Transverse colon (tissue), 4 donors: ENCODE measurements at regions not wholly inside any gene's neighbourhood (a gene's known extent, or its start where the extent isn't known, plus 50 kb on each side); places are given as distances from the start of the nearest gene placed in this dataset.

Experiments
- DNase-seq: peaks from one replicate; pipeline ENCODE4 v3.0.0-alpha.2; 2019
- H3K27ac ChIP-seq, 4 donors: fragments of 200-600 bp; sonication (generic); 2 replicates each; pipeline ENCODE4 v1.5.1; 2016 to 2018; ENCODE audit warnings: inconsistent platforms in 4 of 4
- H3K27me3 ChIP-seq: fragments of 200-600 bp; sonication (generic); 2 replicates; pipeline ENCODE4 v1.5.1; 2017; ENCODE audit warnings: inconsistent platforms
- H3K36me3 ChIP-seq, 4 donors: fragments of 200-600 bp; sonication (generic); 2 replicates each; pipeline ENCODE4 v1.5.1; 2017 to 2019; ENCODE audit warnings: inconsistent platforms in 4 of 4
- H3K4me1 ChIP-seq, 4 donors: fragments of 200-600 bp; sonication (generic); 2 replicates each; pipeline ENCODE4 v1.5.1; 2017 to 2020; ENCODE audit warnings: inconsistent platforms in 4 of 4
- H3K4me3 ChIP-seq, 4 donors: fragments of 200-600 bp; sonication (generic); 1 replicate in 1 of 4; 2 replicates in 3 of 4; pipeline versions ENCODE4 v1.5.1 to v1.6.1; 2017 to 2019; ENCODE audit warnings: inconsistent platforms in 4 of 4
- H3K9me3 ChIP-seq, 2 donors: fragments of 200-600 bp; sonication (generic); 2 replicates each; pipeline ENCODE4 v1.5.1; 2017 to 2019; ENCODE audit warnings: inconsistent platforms in 2 of 2
- CTCF ChIP-seq, 5 experiments: fragments of 200-600 bp in 3 of 5; fragments of 450-650 bp in 2 of 5; sonication (generic) in 3 of 5; IDR thresholded peaks; 1 replicate in 2 of 5; 2 replicates in 3 of 5; pipeline ENCODE4 v1.5.1; 2016 to 2017; ENCODE audit warnings: antibody characterized with exemption in 5 of 5, inconsistent platforms in 3 of 5, mild to moderate bottlenecking in 2 of 5, moderate library complexity in 1 of 5
- EP300 ChIP-seq: sonication (generic); formaldehyde crosslinking; IDR thresholded peaks from one replicate; pipeline ENCODE4 v1.6.1; 2017; ENCODE audit warnings: antibody characterized with exemption, low read depth
- POLR2A ChIP-seq: fragments of 450-650 bp; IDR thresholded peaks from one replicate; pipeline ENCODE4 v1.6.1; 2016; ENCODE audit warnings: antibody characterized with exemption, mild to moderate bottlenecking, moderate library complexity
- POLR2AphosphoS5 ChIP-seq, 3 donors: sonication (generic); formaldehyde crosslinking; IDR thresholded peaks; one replicate each; pipeline ENCODE4 v1.6.1; 2016; ENCODE audit warnings: antibody characterized with exemption in 3 of 3
- WGBS, 2 donors: methylation state at CpG; one replicate each; pipeline ENCODE4 v1.1.5; 2018; ENCODE audit warnings: low coverage in 1 of 2; 5-methylcytosine and 5-hydroxymethylcytosine counted together
- in situ Hi-C, 4 donors: fragments of 200-750 bp; cut with MboI; loops; one replicate each; pipeline versions ENCODE4 v1.15.0 to v1.15.1; 2017; ENCODE audit warnings: low sequenced_read_pairs in 3 of 4, low pct_ligation_motif_present in 1 of 4, low pct_unique_long_range_greater_than_20kb in 1 of 4
- intact Hi-C: fragments of 100-400 bp; cut with DNase I; formaldehyde crosslinking; loops from one replicate; pipeline ENCODE4 v1.15.1; 2023; ENCODE audit warnings: low total_unique reads

- Histone ChIP-seq H3K36me3 (no peaks in the 10 kb centered on the region), H3K9me3 (no peaks in the 10 kb centered on the region), H3K4me1 (no peaks in the 10 kb centered on the region), H3K27ac (no peak overlapping the region), H3K27me3 (no peaks in the 10 kb centered on the region), H3K4me3 (no peak overlapping the region)
- TF ChIP-seq CTCF (IDR thresholded peaks at IDR 0.05) (no peak), POLR2A (no peak), EP300 (no peak), POLR2AphosphoS5 (IDR thresholded peaks at IDR 0.05) (no peak)
- intact Hi-C loops (no loop called here), in situ Hi-C loops (no loop called here)
- no peak for DNase-seq
Measured at GRCh38 chr7:9698375-9698774, 1265.0 kb downstream of the NXPH1 start.

- Histone ChIP-seq H3K4me3 (no peak overlapping the region), H3K27me3 (no peaks in the 10 kb centered on the region), H3K4me1 (no peaks in the 10 kb centered on the region), H3K36me3 (no peaks in the 10 kb centered on the region), H3K9me3 (no peaks in the 10 kb centered on the region), H3K27ac (no peak overlapping the region)
- 38 to 49% methylated on average over 1 of the region's 1 CpG for WGBS, 2 donors
- DNase-seq = no peak
- intact Hi-C loops = no loop called here
- no peak for TF ChIP-seq POLR2AphosphoS5 (IDR thresholded peaks at IDR 0.05)
- no peak for TF ChIP-seq CTCF (IDR thresholded peaks at IDR 0.05)
- TF ChIP-seq EP300 = no peak
- no peak for TF ChIP-seq POLR2A
- in situ Hi-C loops = loop anchor here in 1 of 4 donors (25.0 kb wide), 1 partner anchor 97 kb away; no protein-coding TSS in a partner anchor
Measured at GRCh38 chr7:9709216-9709615, 1264.5 kb upstream of the PHF14 start.

DNA sequence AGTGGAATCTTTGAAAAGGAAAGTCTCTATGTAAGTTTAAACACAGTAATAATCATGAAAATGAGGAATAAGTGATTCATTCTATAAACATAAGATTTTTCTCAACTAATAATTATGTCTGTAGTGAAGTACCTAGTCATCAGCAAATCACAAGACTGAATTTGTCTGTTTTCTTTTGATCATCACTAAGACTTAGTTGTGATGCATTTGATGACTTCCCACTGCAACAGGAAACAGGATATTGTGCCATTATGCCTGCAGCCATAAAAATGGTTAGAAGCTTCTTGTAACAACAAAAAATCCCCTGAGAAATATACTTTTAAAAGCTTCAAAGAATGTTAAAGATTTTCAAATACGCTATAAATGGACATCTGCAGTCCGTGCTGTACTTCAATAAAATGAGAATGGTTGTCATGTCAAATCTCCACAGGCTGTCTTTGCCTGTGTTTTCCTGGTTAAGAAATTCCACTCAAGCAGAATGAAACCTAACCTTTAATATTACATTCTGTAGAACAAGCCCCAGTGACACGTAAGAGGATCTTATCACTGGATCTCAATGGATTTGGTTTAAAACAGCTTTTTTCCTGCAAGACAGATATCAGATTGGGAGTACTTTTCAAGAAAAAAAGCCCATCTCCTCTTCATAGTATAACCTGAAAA, 1262.3 kb upstream of the PHF14 start:
- intact Hi-C loops = no loop called here
- in situ Hi-C loops = loop anchor here in 1 of 4 donors (25.0 kb wide), 1 partner anchor 99 kb away; no protein-coding TSS in a partner anchor
- DNase-seq = no peak

GRCh38 chr7:9718071-9718661, 1255.5 kb upstream of the PHF14 start:
- TF ChIP-seq POLR2A (no peak), EP300 (no peak), CTCF (IDR thresholded peaks at IDR 0.05) (no peak), POLR2AphosphoS5 (IDR thresholded peaks at IDR 0.05) (no peak)
- no peak for DNase-seq
- intact Hi-C loops = no loop called here

More for the DNA sequence above, 1262.3 kb upstream of the PHF14 start:
- Histone ChIP-seq H3K4me1 (no peaks in the 10 kb centered on the region), H3K27ac (no peak overlapping the region), H3K27me3 (no peaks in the 10 kb centered on the region), H3K9me3 (no peaks in the 10 kb centered on the region), H3K4me3 (no peak overlapping the region), H3K36me3 (no peaks in the 10 kb centered on the region)
- TF ChIP-seq EP300 (no peak), POLR2A (no peak), CTCF (IDR thresholded peaks at IDR 0.05) (no peak), POLR2AphosphoS5 (IDR thresholded peaks at IDR 0.05) (no peak)
- 58 to 65% methylated on average over 3 of the region's 3 CpGs for WGBS, 2 donors

More at GRCh38 chr7:9718071-9718661, 1255.5 kb upstream of the PHF14 start:
- Histone ChIP-seq H3K4me1 (no peaks in the 10 kb centered on the region), H3K9me3 (no peaks in the 10 kb centered on the region), H3K36me3 (no peaks in the 10 kb centered on the region), H3K27me3 (no peaks in the 10 kb centered on the region), H3K27ac (no peak overlapping the region), H3K4me3 (no peak overlapping the region)
- in situ Hi-C loops = loop anchor here in 1 of 4 donors (25.0 kb wide), 1 partner anchor 106 kb away; no protein-coding TSS in a partner anchor
